Osteoblast (primary cell): ENCODE measurements at regions not wholly inside any gene's neighbourhood (a gene's known extent, or its start where the extent isn't known, plus 50 kb on each side); places are given as distances from the start of the nearest gene placed in this dataset.

ENCODE experiments used
- DNase-seq: peaks from one replicate; pipeline ENCODE4 v3.0.0; 2011; ENCODE audit warnings: low spot score, mixed read lengths; ENCODE audit not compliant: insufficient read length; ENCODE audit errors: missing footprints
- H2AFZ ChIP-seq: 2 replicates; pipeline ENCODE4 v1.6.0; 2011; ENCODE audit warnings: mild to moderate bottlenecking, low read length
- H3K27ac ChIP-seq: 2 replicates; pipeline ENCODE4 v1.5.1; 2011; ENCODE audit warnings: mild to moderate bottlenecking, low read depth, low read length, moderate library complexity
- H3K27me3 ChIP-seq: 2 replicates; pipeline ENCODE4 v1.6.0; 2012; ENCODE audit warnings: mild to moderate bottlenecking, control low read depth, inconsistent platforms, low read length, moderate library complexity; ENCODE audit not compliant: insufficient read depth
- H3K36me3 ChIP-seq: 2 replicates; pipeline ENCODE4 v1.5.1; 2011; ENCODE audit warnings: mild to moderate bottlenecking, low read length, control low read depth, moderate library complexity; ENCODE audit not compliant: insufficient read depth
- H3K4me1 ChIP-seq: 2 replicates; pipeline ENCODE4 v1.5.1; 2011; ENCODE audit warnings: mild to moderate bottlenecking, low read length, control low read depth, moderate library complexity; ENCODE audit not compliant: insufficient read depth
- H3K4me2 ChIP-seq: 2 replicates; pipeline ENCODE4 v1.6.0; 2011; ENCODE audit warnings: mild to moderate bottlenecking, low read length; ENCODE audit not compliant: insufficient read depth
- H3K4me3 ChIP-seq: fragments of 200-600 bp; sonication (generic); 3 replicates; pipeline ENCODE4 v1.5.1; 2012; ENCODE audit warnings: mild to moderate bottlenecking, low read length, inconsistent platforms; ENCODE audit not compliant: insufficient read depth
- H3K79me2 ChIP-seq: 2 replicates; pipeline ENCODE4 v1.6.0; 2012; ENCODE audit warnings: mild to moderate bottlenecking, low read length, control low read depth, inconsistent platforms; ENCODE audit not compliant: insufficient read depth
- H3K9me3 ChIP-seq: 2 replicates; pipeline ENCODE4 v1.5.1; 2011; ENCODE audit warnings: low read depth, low read length, control low read depth
- H4K20me1 ChIP-seq: 2 replicates; pipeline ENCODE4 v1.6.0; 2012; ENCODE audit warnings: mild to moderate bottlenecking, low read length, control low read depth; ENCODE audit not compliant: insufficient read depth
- CTCF ChIP-seq: IDR thresholded peaks from 2 replicates; pipeline ENCODE4 v1.5.1; 2011; ENCODE audit warnings: mild to moderate bottlenecking, low read depth, low read length, moderate library complexity; ENCODE audit errors: extremely low read depth

DNA sequence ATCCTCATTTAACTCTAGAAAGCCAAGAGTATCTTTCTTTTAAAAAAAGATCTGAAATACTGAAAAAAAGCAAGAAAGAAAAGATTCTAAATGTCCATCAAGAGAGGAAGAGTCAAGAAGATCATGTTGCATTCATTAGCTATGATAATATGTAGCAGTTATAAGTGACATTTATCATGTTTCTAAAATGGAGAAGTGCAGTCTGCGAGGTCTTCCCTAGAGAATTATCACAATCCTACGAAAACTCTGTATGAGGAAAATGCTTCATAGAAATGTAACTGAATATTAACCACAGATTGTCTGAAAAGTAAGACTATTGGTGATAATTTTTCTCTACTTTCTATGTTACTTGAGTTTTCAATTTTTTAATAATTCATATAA, 77.4 kb upstream of the USP47 start:
- Histone ChIP-seq H4K20me1 (no peaks in the 10 kb centered on the region), H3K4me1 (no peaks in the 10 kb centered on the region), H3K79me2 (no peaks in the 10 kb centered on the region), H3K27me3 (peaks cover 78% of the 10 kb centered on the region), H3K9me3 (no peaks in the 10 kb centered on the region), H3K27ac (no peak overlapping the region), H3K4me3 (no peak overlapping the region), H3K4me2 (no peak overlapping the region), H3K36me3 (no peaks in the 10 kb centered on the region), H2AFZ (no peak overlapping the region)
- DNase-seq: no peak
- TF ChIP-seq CTCF: no peak

GRCh38 chr11:11763796-11764422, 77.9 kb upstream of the USP47 start:
- Histone ChIP-seq H4K20me1 (no peaks in the 10 kb centered on the region), H3K4me1 (no peaks in the 10 kb centered on the region), H3K27ac (no peak overlapping the region), H3K79me2 (no peaks in the 10 kb centered on the region), H3K36me3 (no peaks in the 10 kb centered on the region), H2AFZ (no peak overlapping the region), H3K27me3 (peaks cover 78% of the 10 kb centered on the region), H3K4me2 (no peak overlapping the region), H3K9me3 (no peaks in the 10 kb centered on the region), H3K4me3 (no peak overlapping the region)
- TF ChIP-seq CTCF: no peak
- no peak for DNase-seq

DNA sequence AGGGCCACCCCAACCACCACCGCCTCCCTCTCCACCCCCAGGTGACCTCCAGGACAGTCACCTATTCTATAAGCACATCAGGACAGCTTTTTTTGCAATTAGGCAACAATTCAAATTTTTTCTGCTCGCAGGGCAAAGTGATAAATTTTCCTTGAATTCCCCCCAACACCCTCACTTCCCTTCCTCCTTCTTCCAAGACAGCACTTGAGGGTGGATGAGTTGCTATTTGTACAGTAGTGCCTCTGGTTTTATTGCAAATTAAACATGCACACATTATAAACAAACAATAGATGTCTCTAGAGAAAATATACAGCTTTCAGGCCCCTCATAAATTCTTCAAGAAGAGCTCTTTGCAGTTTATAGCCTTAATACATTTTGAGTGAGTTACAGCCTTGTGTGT, 80.9 kb upstream of the USP47 start:
- H4K20me1 ChIP-seq: no peaks in the 10 kb centered on the region
- no peak overlapping the region for H2AFZ ChIP-seq
- no peaks in the 10 kb centered on the region for H3K4me1 ChIP-seq
- H3K4me2 ChIP-seq: no peak overlapping the region
- no peak for TF ChIP-seq CTCF
- H3K27me3 ChIP-seq: peaks cover 77% of the 10 kb centered on the region
- H3K9me3 ChIP-seq: no peaks in the 10 kb centered on the region
- no peak for DNase-seq
- no peak overlapping the region for H3K4me3 ChIP-seq
- no peak overlapping the region for H3K27ac ChIP-seq
- no peaks in the 10 kb centered on the region for H3K36me3 ChIP-seq
- no peaks in the 10 kb centered on the region for H3K79me2 ChIP-seq

DNA sequence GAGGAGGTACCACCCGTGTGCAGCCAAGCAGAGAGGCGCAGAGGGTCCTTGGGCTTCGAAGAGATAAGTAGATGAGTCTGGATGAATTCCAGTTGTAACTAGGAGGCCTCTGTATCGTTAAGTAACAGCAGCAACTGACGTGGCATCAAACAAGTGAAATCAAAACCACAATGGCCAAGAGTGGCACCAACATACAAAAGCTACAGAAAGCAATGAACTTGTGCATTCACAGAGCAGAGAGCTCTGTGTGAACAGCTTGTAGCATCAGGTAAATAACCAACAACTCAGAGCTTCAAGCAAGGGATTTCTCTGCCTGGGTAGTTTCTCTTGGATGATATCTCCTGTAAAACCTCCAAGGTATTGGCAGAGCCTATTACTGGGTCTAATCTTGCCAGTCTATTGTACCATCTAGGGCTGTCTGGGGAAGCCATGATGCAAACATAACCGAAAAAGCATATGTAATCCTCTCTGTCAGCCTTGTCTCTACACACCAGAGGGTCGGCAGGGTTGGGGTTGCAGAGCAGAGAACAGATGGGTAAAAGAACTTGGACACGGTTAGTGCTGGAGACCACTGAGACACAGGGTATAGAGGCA, 83.1 kb upstream of the USP47 start:
- H4K20me1 ChIP-seq: no peaks in the 10 kb centered on the region
- H3K4me1 ChIP-seq: no peaks in the 10 kb centered on the region
- no peaks in the 10 kb centered on the region for H3K79me2 ChIP-seq
- H3K36me3 ChIP-seq: no peaks in the 10 kb centered on the region
- H3K4me3 ChIP-seq: no peak overlapping the region
- TF ChIP-seq CTCF: no peak
- no peak overlapping the region for H3K4me2 ChIP-seq
- H3K27ac ChIP-seq: no peak overlapping the region
- H3K9me3 ChIP-seq: no peaks in the 10 kb centered on the region
- DNase-seq: no peak
- peaks cover 73% of the 10 kb centered on the region for H3K27me3 ChIP-seq
- H2AFZ ChIP-seq: no peak overlapping the region
